DOHH2 (cell line): ENCODE measurements at regions not wholly inside any gene's neighbourhood (a gene's known extent, or its start where the extent isn't known, plus 50 kb on each side); places are given as distances from the start of the nearest gene placed in this dataset.

ENCODE experiments used
- EZH2phosphoT487 ChIP-seq: fragments of 200-600 bp; sonication (generic); IDR thresholded peaks from 2 replicates; pipeline ENCODE4 v1.6.1; 2017; ENCODE audit warnings: borderline replicate concordance, mild to moderate bottlenecking, antibody characterized with exemption, low read length, moderate library complexity, mixed read lengths
- TF ChIP-seq, protein P1 (sequence below): fragments of 200-600 bp; sonication (generic); IDR thresholded peaks from one replicate; pipeline ENCODE4 v1.5.1; 2014; ENCODE audit warnings: antibody characterized with exemption, mild to moderate bottlenecking, low read depth, low read length; ENCODE audit not compliant: poor library complexity, severe bottlenecking

DNA sequence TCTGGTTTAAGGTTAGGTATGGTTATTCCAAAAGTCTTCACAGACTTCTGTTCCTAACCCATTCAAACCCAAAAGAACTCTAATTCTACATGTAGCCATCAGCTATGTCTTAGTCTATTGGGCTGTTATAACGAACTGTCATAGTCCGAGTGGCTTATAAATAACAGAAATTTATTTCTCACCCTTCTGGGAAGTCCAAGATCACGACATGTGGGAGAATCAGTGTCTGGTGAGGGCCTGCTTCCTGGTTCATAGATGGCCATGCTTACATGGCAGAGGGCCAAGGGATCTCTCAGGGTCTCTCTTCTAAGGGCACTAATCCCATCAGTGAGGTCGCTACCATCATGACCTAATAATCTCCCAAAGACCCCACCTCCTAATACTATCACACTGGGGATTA, 103.0 kb upstream of the PPP2R5A start:
- TF ChIP-seq, protein P1, sequence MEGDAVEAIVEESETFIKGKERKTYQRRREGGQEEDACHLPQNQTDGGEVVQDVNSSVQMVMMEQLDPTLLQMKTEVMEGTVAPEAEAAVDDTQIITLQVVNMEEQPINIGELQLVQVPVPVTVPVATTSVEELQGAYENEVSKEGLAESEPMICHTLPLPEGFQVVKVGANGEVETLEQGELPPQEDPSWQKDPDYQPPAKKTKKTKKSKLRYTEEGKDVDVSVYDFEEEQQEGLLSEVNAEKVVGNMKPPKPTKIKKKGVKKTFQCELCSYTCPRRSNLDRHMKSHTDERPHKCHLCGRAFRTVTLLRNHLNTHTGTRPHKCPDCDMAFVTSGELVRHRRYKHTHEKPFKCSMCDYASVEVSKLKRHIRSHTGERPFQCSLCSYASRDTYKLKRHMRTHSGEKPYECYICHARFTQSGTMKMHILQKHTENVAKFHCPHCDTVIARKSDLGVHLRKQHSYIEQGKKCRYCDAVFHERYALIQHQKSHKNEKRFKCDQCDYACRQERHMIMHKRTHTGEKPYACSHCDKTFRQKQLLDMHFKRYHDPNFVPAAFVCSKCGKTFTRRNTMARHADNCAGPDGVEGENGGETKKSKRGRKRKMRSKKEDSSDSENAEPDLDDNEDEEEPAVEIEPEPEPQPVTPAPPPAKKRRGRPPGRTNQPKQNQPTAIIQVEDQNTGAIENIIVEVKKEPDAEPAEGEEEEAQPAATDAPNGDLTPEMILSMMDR: no peak
- TF ChIP-seq EZH2phosphoT487: no peak
